Endothelial cell of umbilical vein (primary cell): ENCODE measurements at regions not wholly inside any gene's neighbourhood (a gene's known extent, or its start where the extent isn't known, plus 50 kb on each side); places are given as distances from the start of the nearest gene placed in this dataset.

Experiments
- BruUV-seq: library from RNA; stranded (reverse); fragments of 400-500 nt; replicated peaks from 2 replicates; lab custom pipeline; 2021; lab: Mats Ljungman, UMichigan
- CTCF ChIA-PET: fragments of 300-600, 350-600 bp; sonication (Branson Sonifier 250); formaldehyde crosslinking; loops from one replicate; lab custom pipeline; 2021; ENCODE audit warnings: antibody characterized with exemption, inconsistent platforms; lab: Charles Lee
- POLR2A ChIA-PET: fragments of 300-600, 350-600 bp; sonication (Branson Sonifier 250); formaldehyde crosslinking; loops from one replicate; lab custom pipeline; 2021; ENCODE audit warnings: antibody characterized with exemption, inconsistent platforms; lab: Charles Lee
- DNase-seq: peaks from one replicate; pipeline ENCODE4 v3.0.0-alpha.2; 2011; ENCODE audit warnings: low read depth, low spot score
- FAIRE-seq: peaks from 2 replicates; lab custom pipeline; 2011; peaks lifted over from hg19 to GRCh38; lab: Jason Lieb, UNC
- H2AFZ ChIP-seq: 2 replicates; pipeline ENCODE4 v1.6.0; 2012; ENCODE audit warnings: low read depth, low read length, control low read depth, inconsistent platforms
- H3K27ac ChIP-seq: 2 replicates; pipeline ENCODE4 v1.5.1; 2011; ENCODE audit warnings: low read depth, mild to moderate bottlenecking, control low read depth, low read length, moderate library complexity; ENCODE audit not compliant: insufficient read depth
- H3K27me3 ChIP-seq, 2 experiments: 2 replicates each; pipeline versions ENCODE4 v1.6.0 to v1.6.1; 2011; ENCODE audit warnings: low read length in 2 of 2, mixed read lengths in 1 of 2; ENCODE audit not compliant: control insufficient read depth in 2 of 2, insufficient read depth in 2 of 2
- H3K36me3 ChIP-seq, 2 experiments: 2 replicates in 1 of 2; 3 replicates in 1 of 2; pipeline ENCODE4 v1.5.1; 2011; ENCODE audit warnings: low read length in 2 of 2, mild to moderate bottlenecking in 1 of 2, moderate library complexity in 1 of 2; ENCODE audit not compliant: control insufficient read depth in 2 of 2, insufficient read depth in 2 of 2; ENCODE audit errors: extremely low read depth in 1 of 2
- H3K4me1 ChIP-seq: 3 replicates; pipeline ENCODE4 v1.5.1; 2011; ENCODE audit warnings: mild to moderate bottlenecking, low read length; ENCODE audit not compliant: control insufficient read depth, insufficient read depth; ENCODE audit errors: extremely low read depth
- H3K4me2 ChIP-seq: 2 replicates; pipeline ENCODE4 v1.6.1; 2011; ENCODE audit warnings: low read length, control low read depth, mixed read lengths; ENCODE audit not compliant: insufficient read depth
- H3K4me3 ChIP-seq, 3 experiments: fragments of 200-600 bp in 1 of 3; sonication (generic), shearing (Covaris generic) in 1 of 3; replicated peaks in 1 of 3; 2 replicates each; pipeline ENCODE4 v1.5.1; 2011 to 2016; ENCODE audit warnings: control low read depth in 3 of 3, low read length in 3 of 3, mild to moderate bottlenecking in 2 of 3, inconsistent platforms in 1 of 3, low read depth in 1 of 3, moderate library complexity in 1 of 3; ENCODE audit not compliant: insufficient read depth in 1 of 3
- H3K79me2 ChIP-seq: 2 replicates; pipeline ENCODE4 v1.6.0; 2012; ENCODE audit warnings: low read length, inconsistent platforms; ENCODE audit not compliant: control insufficient read depth, insufficient read depth
- H3K9ac ChIP-seq: replicated peaks from 2 replicates; pipeline ENCODE3; 2011; ENCODE audit warnings: low read length, control low read depth; ENCODE audit not compliant: insufficient read depth; ENCODE audit errors: extremely low read depth
- H3K9me1 ChIP-seq: replicated peaks from 3 replicates; pipeline ENCODE4 v1.6.0; 2011; ENCODE audit warnings: mild to moderate bottlenecking, low read length; ENCODE audit not compliant: control insufficient read depth, insufficient read depth; ENCODE audit errors: extremely low read depth
- H3K9me3 ChIP-seq: replicated peaks from 2 replicates; pipeline ENCODE4 v1.5.1; 2012; ENCODE audit warnings: low read length, inconsistent platforms; ENCODE audit not compliant: control insufficient read depth, insufficient read depth
- H4K20me1 ChIP-seq: replicated peaks from 2 replicates; pipeline ENCODE3; 2011; ENCODE audit warnings: mild to moderate bottlenecking, low read length; ENCODE audit not compliant: control insufficient read depth, insufficient read depth; ENCODE audit errors: extremely low read depth
- EZH2 ChIP-seq: IDR thresholded peaks from 2 replicates; pipeline ENCODE4 v1.6.1; 2012; ENCODE audit warnings: borderline replicate concordance, low read depth, mild to moderate bottlenecking, moderate library complexity, low read length, inconsistent platforms; ENCODE audit not compliant: severe bottlenecking
- FOS ChIP-seq: IDR thresholded peaks from 2 replicates; pipeline ENCODE4 v1.6.1; 2011; ENCODE audit warnings: mild to moderate bottlenecking, low read length, moderate library complexity, borderline replicate concordance; ENCODE audit not compliant: insufficient read depth
- GATA2 ChIP-seq: IDR thresholded peaks from 2 replicates; pipeline ENCODE4 v1.7.0; 2011; ENCODE audit warnings: low read depth, mild to moderate bottlenecking, moderate library complexity, mixed read lengths, low read length; ENCODE audit not compliant: insufficient read length, insufficient read depth
- JUN ChIP-seq: IDR thresholded peaks from 2 replicates; pipeline ENCODE4 v1.6.1; 2011; ENCODE audit warnings: borderline replicate concordance, low read depth; ENCODE audit not compliant: insufficient read length, insufficient read depth
- MYC ChIP-seq: IDR thresholded peaks from one replicate; pipeline ENCODE4 v1.6.1; 2011; ENCODE audit warnings: mild to moderate bottlenecking, low read depth, low read length
- POLR2A ChIP-seq: IDR thresholded peaks from 2 replicates; pipeline ENCODE4 v1.6.1; 2012; ENCODE audit warnings: low read depth, mild to moderate bottlenecking, control low read depth, low read length
- POLR2AphosphoS5 ChIP-seq: IDR thresholded peaks from 2 replicates; pipeline ENCODE4 v1.6.1; 2012; ENCODE audit warnings: low read depth, mild to moderate bottlenecking, control low read depth, low read length, moderate library complexity; ENCODE audit not compliant: insufficient read depth
- dilution Hi-C: fragments of 300-500 bp; cut with MboI; formaldehyde crosslinking; loops from one replicate; pipeline ENCODE4 v1.15.0; 2019; ENCODE audit warnings: low sequenced_read_pairs; ENCODE audit not compliant: extremely low pct_ligation_motif_present
- intact Hi-C: fragments of 100-400 bp; cut with micrococcal nuclease; formaldehyde crosslinking; loops from one replicate; pipeline ENCODE4 v1.10.0; 2022
- TF ChIP-seq, protein P1 (sequence below), 2 donors: IDR thresholded peaks; 1 replicate in 1 of 2; 2 replicates in 1 of 2; pipeline ENCODE4 v1.5.1; 2011; ENCODE audit warnings: low read length in 2 of 2, mild to moderate bottlenecking in 2 of 2, moderate library complexity in 2 of 2, control low read depth in 1 of 2, inconsistent platforms in 1 of 2, low read depth in 1 of 2; ENCODE audit not compliant: insufficient read depth in 1 of 2; ENCODE audit errors: extremely low read depth in 1 of 2
- TF ChIP-seq, protein P2 (sequence below): IDR thresholded peaks from 2 replicates; pipeline ENCODE4 v1.6.1; 2011; ENCODE audit not compliant: insufficient read depth, insufficient read length

DNA sequence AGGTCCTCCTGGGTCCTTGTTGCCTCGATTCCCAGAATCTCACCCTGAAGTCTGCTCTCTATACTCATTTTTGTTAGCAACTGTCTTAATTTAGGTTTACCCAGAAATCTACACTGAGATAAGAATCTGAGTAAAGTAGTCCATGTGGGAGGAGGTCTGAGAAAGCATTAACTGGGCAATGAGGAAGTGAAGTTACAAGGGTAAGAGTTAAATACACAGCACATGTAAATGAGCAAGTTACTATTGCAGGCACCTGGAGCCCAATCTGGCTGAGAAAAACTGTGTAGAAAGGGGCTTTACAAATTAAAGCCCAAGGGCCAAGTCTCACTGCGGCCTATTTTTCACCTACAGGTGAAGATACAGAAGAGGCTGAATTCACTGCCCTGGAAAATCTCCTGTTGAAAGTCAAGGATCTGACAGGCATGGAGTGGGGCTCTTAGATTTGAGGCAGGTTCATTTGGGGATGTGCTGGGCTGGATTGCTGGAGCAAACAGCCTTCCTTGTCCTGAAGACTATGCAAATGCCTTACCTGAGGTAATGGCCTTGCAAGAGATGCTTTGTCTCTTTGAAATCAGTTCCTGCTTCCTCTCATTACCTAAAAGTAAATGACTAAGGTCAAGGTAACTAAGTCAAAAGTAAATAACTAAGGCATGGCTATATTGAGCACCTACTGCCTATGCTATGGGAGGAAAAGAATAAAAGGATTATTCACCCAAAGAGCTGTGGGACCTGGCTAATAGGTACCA is 84.4 kb upstream of the DYNAP start:
- DNase-seq (no peak), FAIRE-seq (no peak)
- no peaks in the 10 kb centered on the region for H3K9me1 ChIP-seq
- no peak overlapping the region for H2AFZ ChIP-seq
- H3K4me2 ChIP-seq, result no peak overlapping the region
- ChIA-PET CTCF (no interaction called here), POLR2A (no interaction called here)
- dilution Hi-C loops (no loop called here), intact Hi-C loops (no loop called here)
- no peaks in the 10 kb centered on the region for H4K20me1 ChIP-seq
- no peaks in the 10 kb centered on the region for H3K27me3 ChIP-seq
- no peak for TF ChIP-seq GATA2
- TF ChIP-seq, protein P1, sequence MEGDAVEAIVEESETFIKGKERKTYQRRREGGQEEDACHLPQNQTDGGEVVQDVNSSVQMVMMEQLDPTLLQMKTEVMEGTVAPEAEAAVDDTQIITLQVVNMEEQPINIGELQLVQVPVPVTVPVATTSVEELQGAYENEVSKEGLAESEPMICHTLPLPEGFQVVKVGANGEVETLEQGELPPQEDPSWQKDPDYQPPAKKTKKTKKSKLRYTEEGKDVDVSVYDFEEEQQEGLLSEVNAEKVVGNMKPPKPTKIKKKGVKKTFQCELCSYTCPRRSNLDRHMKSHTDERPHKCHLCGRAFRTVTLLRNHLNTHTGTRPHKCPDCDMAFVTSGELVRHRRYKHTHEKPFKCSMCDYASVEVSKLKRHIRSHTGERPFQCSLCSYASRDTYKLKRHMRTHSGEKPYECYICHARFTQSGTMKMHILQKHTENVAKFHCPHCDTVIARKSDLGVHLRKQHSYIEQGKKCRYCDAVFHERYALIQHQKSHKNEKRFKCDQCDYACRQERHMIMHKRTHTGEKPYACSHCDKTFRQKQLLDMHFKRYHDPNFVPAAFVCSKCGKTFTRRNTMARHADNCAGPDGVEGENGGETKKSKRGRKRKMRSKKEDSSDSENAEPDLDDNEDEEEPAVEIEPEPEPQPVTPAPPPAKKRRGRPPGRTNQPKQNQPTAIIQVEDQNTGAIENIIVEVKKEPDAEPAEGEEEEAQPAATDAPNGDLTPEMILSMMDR (IDR thresholded peaks at IDR 0.05; ENCODE audit: extremely low read depth in 1 of 2, insufficient read depth in 1 of 2, low read depth in 1 of 2, low read length in 2 of 2), result no peak
- no peak for TF ChIP-seq EZH2
- TF ChIP-seq JUN, result no peak
- TF ChIP-seq, protein P2, sequence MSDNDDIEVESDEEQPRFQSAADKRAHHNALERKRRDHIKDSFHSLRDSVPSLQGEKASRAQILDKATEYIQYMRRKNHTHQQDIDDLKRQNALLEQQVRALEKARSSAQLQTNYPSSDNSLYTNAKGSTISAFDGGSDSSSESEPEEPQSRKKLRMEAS, result no peak
- TF ChIP-seq FOS, result no peak
- no peak for TF ChIP-seq POLR2A
- no peak for TF ChIP-seq MYC
- TF ChIP-seq POLR2AphosphoS5, result no peak
- H3K4me1 ChIP-seq, result no peaks in the 10 kb centered on the region
- H3K9me3 ChIP-seq, result no peaks in the 10 kb centered on the region
- H3K9ac ChIP-seq, result no peak overlapping the region
- H3K27ac ChIP-seq, result no peak overlapping the region
- H3K4me3 ChIP-seq, result no peak overlapping the region
- H3K79me2 ChIP-seq, result no peaks in the 10 kb centered on the region
- BruUV-seq, result no TSS peak
- H3K36me3 ChIP-seq, result no peaks in the 10 kb centered on the region
